ENCODE measurements at regions not wholly inside any gene's neighbourhood (a gene's known extent, or its start where the extent isn't known, plus 50 kb on each side); places are given as distances from the start of the nearest gene placed in this dataset.

DNA sequence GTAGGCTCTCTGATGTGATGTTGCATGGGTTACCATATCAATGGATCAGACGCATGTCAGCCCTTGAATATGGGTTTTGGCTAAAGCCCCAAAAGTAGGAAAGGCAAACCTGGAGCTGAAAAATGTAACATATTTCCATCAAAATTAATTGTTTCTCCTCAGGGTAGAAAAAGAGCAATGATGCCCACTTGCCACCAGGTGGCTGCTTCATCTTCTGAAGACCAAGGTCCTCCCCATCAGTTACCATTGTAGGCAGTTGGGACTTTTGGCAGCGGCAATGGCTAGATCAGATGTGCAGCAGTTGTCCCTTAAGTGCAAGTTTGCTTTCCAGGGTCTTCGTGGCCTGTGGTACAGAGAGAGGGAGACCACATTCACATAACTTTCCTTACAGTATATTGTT, 118.2 kb downstream of the NAF1 start:
- Histone ChIP-seq H3K36me3 (no peaks in the 10 kb centered on the region), H3K27me3 (no peaks in the 10 kb centered on the region), H3K9me3 (no peaks in the 10 kb centered on the region), H3K27ac (no peak overlapping the region), H3K4me3 (no peak overlapping the region), H3K4me1 (no peaks in the 10 kb centered on the region)
- ATAC-seq = peak; percentile 63
- intact Hi-C loops (cut with DNase I) = no loop called here
- DNase-seq = peak in 1 of 4 donors; percentile 5
- TF ChIP-seq CTCF (IDR thresholded peaks at IDR 0.05) = peak in 1 of 2 donors; percentile 17

GRCh38 chr4:163042306-163042705, 124.4 kb downstream of the NAF1 start:
- H3K4me3 ChIP-seq = no peak overlapping the region
- ATAC-seq = no peak
- H3K36me3 ChIP-seq = no peaks in the 10 kb centered on the region
- no peaks in the 10 kb centered on the region for H3K27me3 ChIP-seq
- intact Hi-C loops (cut with DNase I) = no loop called here
- no peaks in the 10 kb centered on the region for H3K4me1 ChIP-seq
- no peak overlapping the region for H3K27ac ChIP-seq
- peaks cover 0 to 3% of the 10 kb centered on the region in 2 donors for H3K9me3 ChIP-seq
- no peak for DNase-seq
- TF ChIP-seq CTCF (IDR thresholded peaks at IDR 0.05) = no peak

DNA sequence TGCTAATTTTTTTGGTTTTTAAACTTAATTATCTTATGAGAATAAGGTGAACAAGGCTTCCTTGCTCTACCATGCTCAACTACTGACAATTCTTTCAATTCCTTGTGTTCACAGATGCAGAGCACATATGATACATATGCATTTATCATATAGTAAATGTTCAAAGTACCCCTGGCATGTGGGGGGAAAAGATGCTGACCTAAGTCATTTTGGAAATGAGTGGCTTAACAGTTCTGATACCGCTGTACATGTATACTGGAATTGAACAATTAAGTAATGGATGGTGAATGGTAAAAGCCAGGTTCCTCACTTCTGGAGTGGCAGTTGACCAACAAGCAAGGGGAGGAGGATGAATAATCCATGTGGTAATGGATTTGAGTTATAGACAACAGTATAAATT, 149.6 kb downstream of the NAF1 start:
- no peak for ATAC-seq
- Histone ChIP-seq H3K4me3 (no peak overlapping the region), H3K4me1 (no peaks in the 10 kb centered on the region), H3K9me3 (no peaks in the 10 kb centered on the region), H3K36me3 (no peaks in the 10 kb centered on the region), H3K27ac (no peak overlapping the region), H3K27me3 (no peaks in the 10 kb centered on the region)
- intact Hi-C loops (cut with DNase I) = no loop called here
- TF ChIP-seq CTCF (IDR thresholded peaks at IDR 0.05) = no peak
- no peak for DNase-seq

GRCh38 chr4:163012816-163013215, 153.9 kb downstream of the NAF1 start:
- DNase-seq (no peak), ATAC-seq (no peak)
- no peak for TF ChIP-seq CTCF (IDR thresholded peaks at IDR 0.05)
- no peak overlapping the region for H3K4me3 ChIP-seq
- no peaks in the 10 kb centered on the region for H3K4me1 ChIP-seq
- H3K27ac ChIP-seq = no peak overlapping the region
- intact Hi-C loops (cut with DNase I) = no loop called here
- H3K27me3 ChIP-seq = no peaks in the 10 kb centered on the region
- H3K36me3 ChIP-seq = no peaks in the 10 kb centered on the region
- H3K9me3 ChIP-seq = no peaks in the 10 kb centered on the region

- intact Hi-C loops (cut with DNase I) = no loop called here
Measured at GRCh38 chr4:163003979-163004378, 162.7 kb downstream of the NAF1 start.

More at GRCh38 chr4:163003979-163004378, 162.7 kb downstream of the NAF1 start:
- ATAC-seq (no peak), DNase-seq (no peak)
- peaks cover 0 to 22% of the 10 kb centered on the region in 2 donors for H3K9me3 ChIP-seq
- no peak overlapping the region for H3K27ac ChIP-seq
- no peaks in the 10 kb centered on the region for H3K27me3 ChIP-seq
- H3K4me1 ChIP-seq = no peaks in the 10 kb centered on the region
- TF ChIP-seq CTCF (IDR thresholded peaks at IDR 0.05) = no peak
- no peaks in the 10 kb centered on the region for H3K36me3 ChIP-seq
- no peak overlapping the region for H3K4me3 ChIP-seq

Data from left lung (tissue), 4 donors.